ENCODE measurements at regions not wholly inside any gene's neighbourhood (a gene's known extent, or its start where the extent isn't known, plus 50 kb on each side); places are given as distances from the start of the nearest gene placed in this dataset.

GRCh38 chr18:73590950-73591349, 556.7 kb downstream of the FBXO15 start:
- H3K4me1 ChIP-seq (ENCODE audit: control insufficient read depth in 4 of 4, insufficient read depth in 4 of 4, low read length in 3 of 4) = no peaks in the 10 kb centered on the region
- no peak for DNase-seq (ENCODE audit: low spot score)
- peaks cover 0 to 2% (median 0%) of the 10 kb centered on the region in 4 donors for H3K27me3 ChIP-seq (ENCODE audit: control insufficient read depth in 4 of 4, insufficient read depth in 4 of 4, low read length in 3 of 4)
- no peaks in the 10 kb centered on the region for H3K9me3 ChIP-seq (ENCODE audit: control insufficient read depth in 4 of 4, low read length in 3 of 4)
- H3K27ac ChIP-seq (ENCODE audit: low read depth in 1 of 2, low read length in 2 of 2) = no peak overlapping the region
- H3K4me3 ChIP-seq (ENCODE audit: low read depth in 1 of 3, low read length in 3 of 3) = no peak overlapping the region
- no peaks in the 10 kb centered on the region for H3K36me3 ChIP-seq (ENCODE audit: control insufficient read depth in 4 of 4, insufficient read depth in 3 of 4, low read depth in 1 of 4, low read length in 3 of 4)
- no peak overlapping the region for H3K9ac ChIP-seq (ENCODE audit: low read depth in 1 of 2, low read length in 2 of 2)
- 82% methylated on average over 4 of the region's 4 CpGs for WGBS
- TF ChIP-seq JUND (IDR thresholded peaks at IDR 0.05) = no peak
- no peak for TF ChIP-seq FOXA2 (IDR thresholded peaks at IDR 0.05)
- TF ChIP-seq, protein P1, sequence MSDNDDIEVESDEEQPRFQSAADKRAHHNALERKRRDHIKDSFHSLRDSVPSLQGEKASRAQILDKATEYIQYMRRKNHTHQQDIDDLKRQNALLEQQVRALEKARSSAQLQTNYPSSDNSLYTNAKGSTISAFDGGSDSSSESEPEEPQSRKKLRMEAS (IDR thresholded peaks at IDR 0.05) = no peak
- no peak for TF ChIP-seq RAD21 (IDR thresholded peaks at IDR 0.05)
- no peak for TF ChIP-seq RXRA (IDR thresholded peaks at IDR 0.05)
- no peak for TF ChIP-seq YY1 (IDR thresholded peaks at IDR 0.05)
- TF ChIP-seq, protein P2, sequence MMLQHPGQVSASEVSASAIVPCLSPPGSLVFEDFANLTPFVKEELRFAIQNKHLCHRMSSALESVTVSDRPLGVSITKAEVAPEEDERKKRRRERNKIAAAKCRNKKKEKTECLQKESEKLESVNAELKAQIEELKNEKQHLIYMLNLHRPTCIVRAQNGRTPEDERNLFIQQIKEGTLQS (IDR thresholded peaks at IDR 0.05) = no peak
- TF ChIP-seq, protein P3, sequence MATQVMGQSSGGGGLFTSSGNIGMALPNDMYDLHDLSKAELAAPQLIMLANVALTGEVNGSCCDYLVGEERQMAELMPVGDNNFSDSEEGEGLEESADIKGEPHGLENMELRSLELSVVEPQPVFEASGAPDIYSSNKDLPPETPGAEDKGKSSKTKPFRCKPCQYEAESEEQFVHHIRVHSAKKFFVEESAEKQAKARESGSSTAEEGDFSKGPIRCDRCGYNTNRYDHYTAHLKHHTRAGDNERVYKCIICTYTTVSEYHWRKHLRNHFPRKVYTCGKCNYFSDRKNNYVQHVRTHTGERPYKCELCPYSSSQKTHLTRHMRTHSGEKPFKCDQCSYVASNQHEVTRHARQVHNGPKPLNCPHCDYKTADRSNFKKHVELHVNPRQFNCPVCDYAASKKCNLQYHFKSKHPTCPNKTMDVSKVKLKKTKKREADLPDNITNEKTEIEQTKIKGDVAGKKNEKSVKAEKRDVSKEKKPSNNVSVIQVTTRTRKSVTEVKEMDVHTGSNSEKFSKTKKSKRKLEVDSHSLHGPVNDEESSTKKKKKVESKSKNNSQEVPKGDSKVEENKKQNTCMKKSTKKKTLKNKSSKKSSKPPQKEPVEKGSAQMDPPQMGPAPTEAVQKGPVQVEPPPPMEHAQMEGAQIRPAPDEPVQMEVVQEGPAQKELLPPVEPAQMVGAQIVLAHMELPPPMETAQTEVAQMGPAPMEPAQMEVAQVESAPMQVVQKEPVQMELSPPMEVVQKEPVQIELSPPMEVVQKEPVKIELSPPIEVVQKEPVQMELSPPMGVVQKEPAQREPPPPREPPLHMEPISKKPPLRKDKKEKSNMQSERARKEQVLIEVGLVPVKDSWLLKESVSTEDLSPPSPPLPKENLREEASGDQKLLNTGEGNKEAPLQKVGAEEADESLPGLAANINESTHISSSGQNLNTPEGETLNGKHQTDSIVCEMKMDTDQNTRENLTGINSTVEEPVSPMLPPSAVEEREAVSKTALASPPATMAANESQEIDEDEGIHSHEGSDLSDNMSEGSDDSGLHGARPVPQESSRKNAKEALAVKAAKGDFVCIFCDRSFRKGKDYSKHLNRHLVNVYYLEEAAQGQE (IDR thresholded peaks at IDR 0.05) = no peak
- TF ChIP-seq FOXA1 (IDR thresholded peaks at IDR 0.05) = no peak

- no peaks in the 10 kb centered on the region for H3K4me1 ChIP-seq (ENCODE audit: control insufficient read depth in 4 of 4, insufficient read depth in 4 of 4, low read length in 3 of 4)
- no peaks in the 10 kb centered on the region for H3K36me3 ChIP-seq (ENCODE audit: control insufficient read depth in 4 of 4, insufficient read depth in 3 of 4, low read depth in 1 of 4, low read length in 3 of 4)
- no peak for DNase-seq (ENCODE audit: low spot score)
- peaks cover 0 to 4% (median 2%) of the 10 kb centered on the region in 4 donors for H3K27me3 ChIP-seq (ENCODE audit: control insufficient read depth in 4 of 4, insufficient read depth in 4 of 4, low read length in 3 of 4)
- no peak for TF ChIP-seq FOXA1 (IDR thresholded peaks at IDR 0.05)
- no peak for TF ChIP-seq YY1 (IDR thresholded peaks at IDR 0.05)
- TF ChIP-seq JUND (IDR thresholded peaks at IDR 0.05) = no peak
- TF ChIP-seq, protein P4, sequence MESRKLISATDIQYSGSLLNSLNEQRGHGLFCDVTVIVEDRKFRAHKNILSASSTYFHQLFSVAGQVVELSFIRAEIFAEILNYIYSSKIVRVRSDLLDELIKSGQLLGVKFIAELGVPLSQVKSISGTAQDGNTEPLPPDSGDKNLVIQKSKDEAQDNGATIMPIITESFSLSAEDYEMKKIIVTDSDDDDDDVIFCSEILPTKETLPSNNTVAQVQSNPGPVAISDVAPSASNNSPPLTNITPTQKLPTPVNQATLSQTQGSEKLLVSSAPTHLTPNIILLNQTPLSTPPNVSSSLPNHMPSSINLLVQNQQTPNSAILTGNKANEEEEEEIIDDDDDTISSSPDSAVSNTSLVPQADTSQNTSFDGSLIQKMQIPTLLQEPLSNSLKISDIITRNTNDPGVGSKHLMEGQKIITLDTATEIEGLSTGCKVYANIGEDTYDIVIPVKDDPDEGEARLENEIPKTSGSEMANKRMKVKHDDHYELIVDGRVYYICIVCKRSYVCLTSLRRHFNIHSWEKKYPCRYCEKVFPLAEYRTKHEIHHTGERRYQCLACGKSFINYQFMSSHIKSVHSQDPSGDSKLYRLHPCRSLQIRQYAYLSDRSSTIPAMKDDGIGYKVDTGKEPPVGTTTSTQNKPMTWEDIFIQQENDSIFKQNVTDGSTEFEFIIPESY (IDR thresholded peaks at IDR 0.05) = no peak
- TF ChIP-seq NR2F2 (IDR thresholded peaks at IDR 0.05) = no peak
- TF ChIP-seq, protein P3 (IDR thresholded peaks at IDR 0.05) = no peak
- no peak for TF ChIP-seq RXRA (IDR thresholded peaks at IDR 0.05)
- TF ChIP-seq SP1 (IDR thresholded peaks at IDR 0.05) = no peak
- H3K9ac ChIP-seq (ENCODE audit: low read depth in 1 of 2, low read length in 2 of 2) = no peak overlapping the region
- H3K4me3 ChIP-seq (ENCODE audit: low read depth in 1 of 3, low read length in 3 of 3) = no peak overlapping the region
- H3K9me3 ChIP-seq (ENCODE audit: control insufficient read depth in 4 of 4, low read length in 3 of 4) = no peaks in the 10 kb centered on the region
- H3K27ac ChIP-seq (ENCODE audit: low read depth in 1 of 2, low read length in 2 of 2) = no peak overlapping the region
These were observed 567.9 kb downstream of the FBXO15 start for GRCh38 chr18:73579698-73580097.

Measured in liver (tissue), 7 donors.